NCI-H69 (cell line): ENCODE measurements at regions not wholly inside any gene's neighbourhood (a gene's known extent, or its start where the extent isn't known, plus 50 kb on each side); places are given as distances from the start of the nearest gene placed in this dataset.

Source experiments
- DNase-seq: peaks from one replicate; lab custom pipeline; 2025; lab: John Stamatoyannopoulos, UW

GRCh38 chr9:68648164-68648563 is 56.9 kb upstream of the PIP5K1B start:
- no peak for DNase-seq

GRCh38 chr9:68648971-68649370 is 56.1 kb upstream of the PIP5K1B start:
- peak; percentile 10 for DNase-seq

- no peak for DNase-seq
These were observed 53.7 kb upstream of the PIP5K1B start for GRCh38 chr9:68651280-68651893.

- no peak for DNase-seq
These were observed 51.9 kb upstream of the PIP5K1B start for GRCh38 chr9:68653141-68653595.

GRCh38 chr9:68654075-68654474 is 51.0 kb upstream of the PIP5K1B start:
- DNase-seq = no peak
